ENCODE measurements at regions not wholly inside any gene's neighbourhood (a gene's known extent, or its start where the extent isn't known, plus 50 kb on each side); places are given as distances from the start of the nearest gene placed in this dataset.

DNA sequence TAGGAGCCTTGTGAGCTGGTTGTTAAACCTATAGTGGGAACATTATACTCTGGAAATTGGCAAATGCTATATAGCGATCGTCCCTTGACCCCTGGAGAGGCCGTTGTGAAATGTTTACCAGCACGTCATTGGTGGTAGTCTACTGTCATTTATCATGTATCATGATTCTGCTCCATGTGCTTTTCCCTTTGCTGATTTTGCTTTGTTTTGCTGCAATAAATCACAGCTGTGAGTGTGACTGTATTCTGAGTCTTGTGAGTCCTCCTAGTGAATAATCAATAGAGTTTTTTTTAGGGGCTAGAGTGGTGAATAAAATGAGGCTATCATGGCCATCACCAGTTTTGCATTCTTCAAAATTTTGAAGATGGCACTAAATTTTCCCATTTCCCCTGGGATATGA, 189.1 kb downstream of the HRH4 start:
- Mint-ChIP-seq H3K36me3 (ENCODE audit: low read depth) (no peaks in the 10 kb centered on the region), H3K27ac (no peak overlapping the region), H3K27me3 (peaks cover 8% of the 10 kb centered on the region), H3K9me3 (peaks cover 3% of the 10 kb centered on the region), H3K4me1 (no peaks in the 10 kb centered on the region), H3K4me3 (no peak overlapping the region)
- intact Hi-C loops (cut with micrococcal nuclease): no loop called here
- no peak for DNase-seq
- TF ChIP-seq, protein P1, sequence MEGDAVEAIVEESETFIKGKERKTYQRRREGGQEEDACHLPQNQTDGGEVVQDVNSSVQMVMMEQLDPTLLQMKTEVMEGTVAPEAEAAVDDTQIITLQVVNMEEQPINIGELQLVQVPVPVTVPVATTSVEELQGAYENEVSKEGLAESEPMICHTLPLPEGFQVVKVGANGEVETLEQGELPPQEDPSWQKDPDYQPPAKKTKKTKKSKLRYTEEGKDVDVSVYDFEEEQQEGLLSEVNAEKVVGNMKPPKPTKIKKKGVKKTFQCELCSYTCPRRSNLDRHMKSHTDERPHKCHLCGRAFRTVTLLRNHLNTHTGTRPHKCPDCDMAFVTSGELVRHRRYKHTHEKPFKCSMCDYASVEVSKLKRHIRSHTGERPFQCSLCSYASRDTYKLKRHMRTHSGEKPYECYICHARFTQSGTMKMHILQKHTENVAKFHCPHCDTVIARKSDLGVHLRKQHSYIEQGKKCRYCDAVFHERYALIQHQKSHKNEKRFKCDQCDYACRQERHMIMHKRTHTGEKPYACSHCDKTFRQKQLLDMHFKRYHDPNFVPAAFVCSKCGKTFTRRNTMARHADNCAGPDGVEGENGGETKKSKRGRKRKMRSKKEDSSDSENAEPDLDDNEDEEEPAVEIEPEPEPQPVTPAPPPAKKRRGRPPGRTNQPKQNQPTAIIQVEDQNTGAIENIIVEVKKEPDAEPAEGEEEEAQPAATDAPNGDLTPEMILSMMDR (IDR thresholded peaks at IDR 0.05): no peak
- ChIA-PET POLR2A (no interaction called here), CTCF (no interaction called here)
- ATAC-seq (ENCODE audit: low read depth): no peak

DNA sequence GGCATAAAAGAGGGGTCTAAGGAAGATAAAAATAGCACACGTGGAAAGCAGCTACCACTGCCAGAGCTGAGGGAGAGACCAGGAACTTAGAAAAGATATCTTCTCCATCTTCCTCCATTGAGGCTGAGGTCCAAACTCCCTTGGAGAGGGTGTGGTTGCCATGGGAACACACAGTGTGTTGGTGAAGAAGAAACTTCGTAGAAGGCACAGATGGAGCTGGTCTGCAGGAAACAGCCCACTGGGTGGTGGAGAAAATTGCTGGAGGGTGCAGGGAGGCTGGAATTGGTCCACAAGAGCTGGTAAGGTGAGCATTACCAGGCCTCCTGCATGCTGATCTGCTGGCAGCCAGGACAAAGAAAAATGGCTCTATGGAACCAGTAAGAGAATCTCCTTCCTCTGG, 191.0 kb downstream of the HRH4 start:
- H3K9me3 Mint-ChIP-seq: peaks cover 3% of the 10 kb centered on the region
- intact Hi-C loops (cut with micrococcal nuclease): no loop called here
- ChIA-PET POLR2A (no interaction called here), CTCF (no interaction called here)
- no peak overlapping the region for H3K27ac Mint-ChIP-seq
- H3K36me3 Mint-ChIP-seq (ENCODE audit: low read depth): no peaks in the 10 kb centered on the region
- DNase-seq (no peak), ATAC-seq (ENCODE audit: low read depth) (no peak)
- no peaks in the 10 kb centered on the region for H3K4me1 Mint-ChIP-seq
- TF ChIP-seq, protein P1 (IDR thresholded peaks at IDR 0.05): no peak
- no peak overlapping the region for H3K4me3 Mint-ChIP-seq
- peaks cover 8% of the 10 kb centered on the region for H3K27me3 Mint-ChIP-seq

DNA sequence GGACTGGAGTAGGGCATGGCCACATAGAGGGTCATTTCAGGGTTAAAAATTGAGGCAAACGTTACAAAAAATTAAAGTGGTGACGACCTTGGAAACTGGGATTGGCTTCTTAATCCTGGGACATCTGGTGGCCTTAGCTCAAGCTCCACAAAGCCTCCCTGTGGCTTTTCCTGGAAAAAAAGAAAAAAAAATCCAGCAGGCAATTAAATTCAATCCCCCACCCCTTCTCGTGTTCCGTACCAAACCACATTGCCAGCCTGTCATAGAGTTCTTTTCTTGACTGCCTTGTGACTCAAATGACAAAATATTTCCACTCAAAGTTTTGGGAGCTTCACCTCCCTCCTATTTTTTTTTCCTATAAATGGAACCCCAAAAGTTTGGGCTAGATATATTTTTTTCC, 195.6 kb downstream of the HRH4 start:
- ChIA-PET CTCF (no interaction called here), POLR2A (no interaction called here)
- TF ChIP-seq, protein P1 (IDR thresholded peaks at IDR 0.05): no peak
- DNase-seq (no peak), ATAC-seq (ENCODE audit: low read depth) (no peak)
- intact Hi-C loops (cut with micrococcal nuclease): no loop called here
- Mint-ChIP-seq H3K4me1 (peaks cover 20% of the 10 kb centered on the region), H3K4me3 (no peak overlapping the region), H3K27me3 (peaks cover 8% of the 10 kb centered on the region), H3K27ac (no peak overlapping the region), H3K9me3 (peaks cover 3% of the 10 kb centered on the region), H3K36me3 (ENCODE audit: low read depth) (no peaks in the 10 kb centered on the region)

DNA sequence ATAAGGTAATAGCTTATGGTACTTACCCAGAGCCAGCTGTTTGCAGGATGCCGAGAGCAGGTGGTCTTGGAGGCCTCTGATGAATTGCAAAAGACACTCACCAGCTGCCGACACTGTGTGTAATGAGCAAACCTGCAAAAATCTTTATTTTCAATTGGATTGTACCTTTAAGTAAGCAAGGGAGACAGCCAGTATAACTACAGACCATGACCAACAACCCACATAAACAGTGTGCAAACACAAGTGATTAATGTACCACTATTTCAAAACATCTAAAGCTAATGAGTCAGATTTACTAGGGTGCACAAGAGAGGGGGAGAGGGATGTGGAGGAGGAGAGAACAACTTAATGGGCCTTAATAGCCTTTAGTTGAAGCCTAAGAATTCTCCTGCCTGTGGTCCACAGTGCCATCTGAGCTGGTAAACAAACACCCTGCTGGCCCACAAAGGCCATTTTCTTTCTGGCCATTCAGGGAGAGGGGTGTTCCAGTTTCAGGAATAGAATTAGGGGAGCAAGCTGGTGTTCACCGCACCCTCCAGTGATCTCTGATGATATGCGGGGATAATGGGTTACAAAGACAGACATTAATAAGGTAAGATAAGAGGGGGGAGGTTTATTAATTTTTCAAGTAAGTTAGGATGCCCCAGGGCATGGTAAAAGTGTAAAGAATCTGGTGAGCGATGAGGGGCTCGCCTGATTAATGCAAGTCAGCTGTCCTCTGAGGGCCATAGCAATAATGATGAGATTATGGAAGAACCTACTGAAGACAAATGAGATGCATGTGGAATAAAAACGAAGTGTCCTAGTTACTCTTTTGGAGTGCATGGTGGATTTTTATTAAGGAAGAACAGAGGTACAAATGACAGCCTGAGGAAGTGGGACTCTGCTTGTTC, 196.4 kb downstream of the HRH4 start:
- intact Hi-C loops (cut with micrococcal nuclease): no loop called here
- Mint-ChIP-seq H3K4me3 (no peak overlapping the region), H3K27me3 (peaks cover 8% of the 10 kb centered on the region), H3K9me3 (peaks cover 3% of the 10 kb centered on the region), H3K36me3 (ENCODE audit: low read depth) (no peaks in the 10 kb centered on the region), H3K27ac (no peak overlapping the region), H3K4me1 (peaks cover 21% of the 10 kb centered on the region)
- DNase-seq: no peak
- ChIA-PET CTCF (no interaction called here), POLR2A (no interaction called here)
- TF ChIP-seq, protein P1 (IDR thresholded peaks at IDR 0.05): no peak
- ATAC-seq (ENCODE audit: low read depth): no peak

DNA sequence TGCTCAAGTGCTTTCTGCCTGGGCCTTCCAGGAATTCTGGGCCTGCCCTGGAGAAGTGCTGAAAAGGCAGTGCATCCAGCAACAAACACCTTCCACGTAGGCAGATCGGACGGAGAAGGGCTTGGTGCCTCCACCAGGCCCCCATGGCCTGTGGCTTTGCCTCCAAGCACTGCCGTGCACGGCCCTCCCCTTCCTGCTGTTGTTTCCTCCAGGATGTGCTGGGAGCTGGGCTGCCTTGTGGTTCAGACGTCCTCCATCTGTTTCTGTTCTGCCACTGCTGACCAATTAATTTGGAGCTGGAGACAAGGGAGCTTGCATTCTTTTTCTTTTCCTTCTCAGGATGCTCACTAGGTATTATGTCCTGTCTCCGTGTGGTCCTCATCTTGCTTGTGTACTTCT, 197.0 kb downstream of the HRH4 start:
- TF ChIP-seq, protein P1 (IDR thresholded peaks at IDR 0.05): no peak
- ATAC-seq (ENCODE audit: low read depth) (no peak), DNase-seq (no peak)
- peaks cover 21% of the 10 kb centered on the region for H3K4me1 Mint-ChIP-seq
- ChIA-PET CTCF (no interaction called here), POLR2A (no interaction called here)
- no peaks in the 10 kb centered on the region for H3K9me3 Mint-ChIP-seq
- peaks cover 8% of the 10 kb centered on the region for H3K27me3 Mint-ChIP-seq
- no peak overlapping the region for H3K4me3 Mint-ChIP-seq
- intact Hi-C loops (cut with micrococcal nuclease): no loop called here
- no peaks in the 10 kb centered on the region for H3K36me3 Mint-ChIP-seq (ENCODE audit: low read depth)
- H3K27ac Mint-ChIP-seq: no peak overlapping the region

All from activated B cell treated with CpG ODN at 0.5 μM for 24 hours (primary cell).